LoVo (cell line): ENCODE measurements at regions not wholly inside any gene's neighbourhood (a gene's known extent, or its start where the extent isn't known, plus 50 kb on each side); places are given as distances from the start of the nearest gene placed in this dataset.
"Not testable (repeated sequence)": the region's sequence is repeated elsewhere in the genome, so short reads cannot be mapped to it uniquely, and the experiment has no call there.

Experiments used
- DNase-seq: peaks from one replicate; pipeline ENCODE4 v3.0.0-alpha.2; 2016; ENCODE audit warnings: low spot score

- DNase-seq: no peak
Measured at GRCh38 chr4:27964095-27964494, 1103.5 kb downstream of the STIM2 start.

GRCh38 chr4:27966664-27967063, 1106.0 kb downstream of the STIM2 start:
- DNase-seq: no peak

- no peak for DNase-seq
Measured at GRCh38 chr4:27973056-27973455, 1112.4 kb downstream of the STIM2 start.

DNA sequence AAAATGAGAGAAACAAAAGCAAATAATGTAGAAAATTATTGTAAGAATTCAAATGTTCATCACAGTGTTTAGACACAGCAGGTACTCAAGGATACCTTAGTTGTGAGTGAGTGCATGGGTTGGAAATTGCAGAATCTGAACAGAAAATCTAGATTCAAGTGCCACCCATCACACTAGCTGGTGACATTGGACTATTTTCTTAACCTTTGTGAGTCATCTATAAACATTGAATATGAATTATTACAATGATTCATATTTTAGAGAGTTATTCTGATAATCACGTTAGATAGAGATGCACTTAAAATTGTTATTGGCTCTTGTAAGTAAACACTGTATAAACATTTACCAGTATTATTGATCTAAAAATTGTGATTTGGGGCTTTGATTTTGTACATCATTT, 1113.1 kb downstream of the STIM2 start:
- no peak for DNase-seq

GRCh38 chr4:27974339-27974738, 1113.7 kb downstream of the STIM2 start:
- no peak for DNase-seq

DNA sequence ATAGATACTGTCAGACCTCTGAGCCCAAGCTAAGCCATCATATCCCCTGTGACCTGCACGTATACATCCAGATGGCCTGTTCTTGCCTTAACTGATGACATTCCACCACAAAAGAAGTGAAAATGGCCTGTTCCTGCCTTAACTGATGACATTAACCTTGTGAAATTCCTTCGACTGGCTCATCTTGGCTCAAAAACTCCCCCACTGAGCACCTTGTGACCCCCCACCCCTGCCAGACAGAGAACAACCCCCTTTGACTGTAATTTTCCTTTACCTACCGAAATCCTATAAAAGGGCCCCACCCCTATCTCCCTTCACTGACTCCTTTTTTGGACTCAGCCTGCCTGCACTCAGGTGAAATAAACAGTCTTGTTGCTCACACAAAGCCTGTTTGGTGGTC, 1114.2 kb downstream of the STIM2 start:
- not testable (repeated sequence) for DNase-seq

GRCh38 chr4:27978427-27979109, 1117.9 kb downstream of the STIM2 start:
- not testable (repeated sequence) for DNase-seq

- DNase-seq: no peak
Measured at GRCh38 chr4:27985522-27985921, 1124.9 kb downstream of the STIM2 start.

- no peak for DNase-seq
Measured at GRCh38 chr4:27986476-27986875, 1125.8 kb downstream of the STIM2 start.

DNA sequence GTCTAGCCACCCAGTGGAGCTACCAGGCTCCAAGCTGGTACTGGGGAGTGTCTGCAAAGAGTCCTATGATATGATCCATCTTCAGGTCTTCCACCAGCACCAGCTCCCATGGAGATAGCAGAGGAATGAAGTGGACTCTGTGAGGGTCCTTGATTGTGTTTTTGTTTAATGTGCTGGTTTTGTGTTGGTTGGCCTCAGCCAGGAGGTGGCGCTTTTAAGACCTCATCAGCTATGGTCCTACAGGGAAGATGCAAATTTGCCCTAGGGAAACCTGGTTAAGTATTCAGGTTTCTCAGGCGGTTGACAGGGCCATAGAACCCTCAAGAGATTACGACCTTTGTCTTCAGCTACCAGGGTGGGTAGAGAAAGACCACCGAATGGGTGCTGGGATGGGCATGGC, 1141.1 kb downstream of the STIM2 start:
- DNase-seq: no peak

GRCh38 chr4:28004520-28004919, 1143.9 kb downstream of the STIM2 start:
- DNase-seq: no peak

DNA sequence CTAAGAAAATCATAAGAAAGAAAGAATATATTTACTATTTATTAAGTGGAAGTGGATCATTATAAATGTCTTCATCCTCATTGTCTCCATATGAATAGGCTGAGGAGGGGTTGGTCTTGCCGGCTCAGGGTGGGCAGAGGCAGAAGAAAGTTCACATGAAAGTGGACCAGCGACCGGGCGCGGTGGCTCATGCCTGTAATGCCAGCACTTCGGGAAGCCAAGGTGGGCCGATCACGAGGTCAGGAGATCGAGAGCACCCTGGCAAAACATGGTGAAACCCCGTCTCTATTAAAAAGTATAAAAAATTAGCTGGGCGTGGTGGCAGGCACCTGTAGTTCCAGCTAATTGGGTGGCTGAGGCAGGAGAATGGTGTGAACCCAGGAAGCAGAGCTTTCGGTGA, 1145.4 kb downstream of the STIM2 start:
- no peak for DNase-seq

GRCh38 chr4:28007693-28008092, 1147.1 kb downstream of the STIM2 start:
- DNase-seq: no peak

DNA sequence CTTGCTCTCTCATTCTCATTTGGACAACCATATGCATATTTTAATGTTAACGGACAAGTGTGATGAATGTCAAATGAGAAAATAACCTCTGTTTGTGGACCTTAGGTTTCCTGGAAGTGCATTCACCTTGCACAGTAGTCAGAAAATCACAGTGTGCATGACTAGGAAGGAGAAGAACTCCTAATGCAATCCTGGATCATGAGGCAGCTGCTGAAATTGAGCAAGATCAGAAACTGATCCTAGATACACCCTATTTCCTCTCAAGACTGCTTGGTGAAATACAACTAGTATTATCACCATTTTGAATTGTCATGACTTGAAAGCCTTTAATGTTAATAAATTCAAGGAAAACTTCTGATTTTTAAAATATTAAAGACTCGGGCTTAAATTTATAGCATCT, 1148.9 kb downstream of the STIM2 start:
- DNase-seq: no peak

GRCh38 chr4:28010577-28011240, 1150.1 kb downstream of the STIM2 start:
- no peak for DNase-seq

DNA sequence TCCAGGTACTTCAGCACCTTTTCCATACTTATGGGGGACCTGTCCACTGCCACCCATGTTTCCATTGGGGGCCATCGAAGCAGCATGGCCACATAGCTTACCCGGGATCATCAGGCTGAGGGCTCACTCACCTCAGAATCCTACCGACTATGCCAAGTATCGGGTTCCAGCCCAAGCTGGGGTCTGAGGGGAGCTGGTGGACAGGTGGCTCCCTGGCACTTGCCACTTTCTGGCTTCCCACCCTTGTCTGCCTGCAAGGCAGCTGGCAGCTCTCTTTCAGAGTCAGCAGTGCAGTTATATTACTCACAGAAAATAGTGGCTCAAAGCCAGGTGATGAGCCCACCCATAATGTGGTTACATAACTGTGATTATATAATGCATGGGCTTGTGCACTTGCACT, 1153.8 kb downstream of the STIM2 start:
- DNase-seq: no peak

- no peak for DNase-seq
Measured at GRCh38 chr4:28015996-28016395, 1155.4 kb downstream of the STIM2 start.

GRCh38 chr4:28038253-28038652, 1177.6 kb downstream of the STIM2 start:
- not testable (repeated sequence) for DNase-seq

DNA sequence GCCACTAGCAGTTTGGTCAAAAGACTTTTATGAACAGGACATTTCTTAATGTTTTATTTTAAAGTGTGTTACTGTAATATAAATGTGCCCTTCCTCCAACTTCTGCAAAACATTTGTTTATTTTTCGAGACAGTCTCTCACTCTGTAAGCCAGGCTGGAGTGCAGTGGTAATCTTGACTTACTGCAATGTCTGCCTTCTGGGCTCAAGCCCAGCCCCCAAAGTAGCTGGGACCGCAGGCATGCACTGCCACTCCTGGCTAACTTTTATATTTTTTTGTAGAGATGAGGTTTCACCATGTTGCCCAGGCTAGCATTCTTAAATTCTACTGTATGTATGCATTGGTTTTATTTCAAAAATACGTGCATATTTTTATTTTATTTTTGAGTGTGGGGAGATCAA, 1201.9 kb downstream of the STIM2 start:
- no peak for DNase-seq

DNA sequence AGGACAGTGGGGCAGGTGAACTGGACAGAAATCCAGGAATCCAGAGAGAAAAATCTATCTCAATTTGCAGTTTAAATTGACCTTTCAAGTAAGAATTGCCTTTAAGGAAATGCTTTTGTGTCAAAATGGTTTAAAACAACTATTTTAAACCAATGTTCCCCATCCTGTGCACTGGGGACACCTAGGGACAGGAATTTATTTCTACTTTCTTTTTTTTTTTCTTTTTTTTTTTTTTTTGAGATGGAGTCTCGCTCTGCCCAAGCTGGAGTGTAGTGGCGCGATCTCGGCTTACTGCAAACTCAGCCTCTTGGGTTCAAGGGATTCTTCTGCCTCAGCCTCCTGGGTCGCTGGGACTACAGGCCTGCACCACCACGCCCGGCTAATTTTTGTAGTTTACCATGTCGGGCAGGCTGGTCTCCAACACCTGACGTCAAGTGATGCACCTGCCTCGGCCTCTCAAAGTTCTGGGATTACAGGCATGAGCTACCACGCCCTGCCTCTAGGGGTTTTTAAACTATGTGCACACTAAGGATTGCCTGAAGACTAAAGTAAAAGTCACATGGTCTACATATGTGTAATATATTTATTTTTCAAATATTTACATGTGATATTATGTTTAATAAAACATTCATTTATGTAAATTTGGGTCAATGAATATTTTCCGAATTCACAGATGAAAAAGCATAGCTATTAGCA, 1213.4 kb downstream of the STIM2 start:
- DNase-seq: no peak

DNA sequence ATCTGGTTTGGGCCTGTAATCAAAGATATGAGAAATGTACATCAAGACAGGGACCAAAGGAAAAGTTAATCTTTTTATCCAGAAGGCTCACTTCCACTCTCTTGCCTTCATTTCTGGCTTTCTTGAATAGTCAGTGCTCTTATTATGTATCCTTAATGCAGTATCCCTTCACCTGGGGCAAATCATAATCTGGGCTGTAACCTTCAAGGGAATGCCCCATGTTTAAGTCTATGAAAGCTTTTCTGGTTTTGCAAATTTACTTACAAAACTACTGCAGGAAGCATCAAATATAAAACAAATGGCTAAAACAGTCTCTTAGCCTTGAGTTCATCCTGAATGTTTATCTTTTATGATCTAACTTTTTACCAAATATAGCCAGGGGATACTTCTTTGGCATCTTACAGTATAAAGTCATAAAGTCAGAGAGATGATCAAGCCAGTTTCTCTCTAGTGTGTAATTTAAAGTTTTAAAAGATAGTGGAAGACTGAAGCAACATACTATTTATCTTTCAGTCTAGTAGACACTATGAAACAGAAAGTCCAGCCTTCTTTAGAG, 1214.8 kb downstream of the STIM2 start:
- no peak for DNase-seq

DNA sequence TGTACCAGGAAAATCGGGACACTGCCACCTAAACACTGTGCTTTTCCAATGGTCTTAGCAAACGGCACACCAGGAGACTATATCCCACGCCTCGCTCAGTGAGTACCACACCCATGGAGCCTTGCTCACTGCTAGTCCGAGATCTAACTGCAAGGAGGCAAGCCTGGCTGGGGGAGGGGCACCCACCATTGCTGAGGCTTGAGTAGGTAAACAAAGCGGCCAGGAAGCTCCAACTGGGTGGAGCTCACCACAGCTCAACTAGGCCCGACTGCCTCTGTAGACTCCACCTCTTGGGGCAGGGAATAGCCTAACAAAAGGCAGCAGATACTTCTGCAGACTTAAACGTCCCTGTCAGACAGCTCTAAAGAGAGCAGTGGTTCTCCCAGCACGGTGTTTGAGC, 1216.6 kb downstream of the STIM2 start:
- not testable (repeated sequence) for DNase-seq
